Spleen (tissue), 11 donors: ENCODE measurements at regions not wholly inside any gene's neighbourhood (a gene's known extent, or its start where the extent isn't known, plus 50 kb on each side); places are given as distances from the start of the nearest gene placed in this dataset.

ENCODE experiments used
- DNase-seq: peaks from one replicate; pipeline ENCODE4 v3.0.0-alpha.2; 2020
- H3K27ac ChIP-seq, 8 donors: fragments of 200-600 bp; sonication (generic) in 7 of 8; 1 replicate in 4 of 8; 2 replicates in 4 of 8; pipeline versions ENCODE4 v1.5.0 to v1.8.0; 2016 to 2021; ENCODE audit warnings: inconsistent platforms in 4 of 8, mild to moderate bottlenecking in 4 of 8, moderate library complexity in 1 of 8
- H3K27me3 ChIP-seq, 7 donors: fragments of 200-600 bp; sonication (generic) in 6 of 7; replicated peaks in 1 of 7; 1 replicate in 4 of 7; 2 replicates in 3 of 7; pipeline versions ENCODE4 v1.5.0 to v1.8.0; 2016 to 2021; ENCODE audit warnings: inconsistent platforms in 3 of 7, mild to moderate bottlenecking in 1 of 7
- H3K36me3 ChIP-seq, 6 donors: fragments of 200-600 bp; sonication (generic) in 5 of 6; 1 replicate in 4 of 6; 2 replicates in 2 of 6; pipeline versions ENCODE4 v1.5.0 to v1.8.0; 2016 to 2021; ENCODE audit warnings: inconsistent platforms in 2 of 6
- H3K4me1 ChIP-seq, 6 donors: fragments of 200-600 bp; sonication (generic) in 5 of 6; 1 replicate in 3 of 6; 2 replicates in 3 of 6; pipeline versions ENCODE4 v1.5.0 to v1.8.0; 2016 to 2021; ENCODE audit warnings: inconsistent platforms in 3 of 6
- H3K4me3 ChIP-seq, 8 donors: fragments of 200-600 bp; sonication (generic) in 7 of 8; 1 replicate in 4 of 8; 2 replicates in 4 of 8; pipeline versions ENCODE4 v1.5.0 to v1.8.0; 2016 to 2021; ENCODE audit warnings: inconsistent platforms in 4 of 8, mild to moderate bottlenecking in 4 of 8, moderate library complexity in 2 of 8
- H3K9me3 ChIP-seq, 8 donors: fragments of 200-600 bp; sonication (generic) in 7 of 8; 1 replicate in 4 of 8; 2 replicates in 4 of 8; pipeline versions ENCODE4 v1.5.0 to v1.8.0; 2016 to 2021; ENCODE audit warnings: inconsistent platforms in 4 of 8
- POLR2A ChIP-seq, 3 donors: fragments of 450-650 bp; IDR thresholded peaks; one replicate each; pipeline ENCODE4 v1.5.1; 2017; ENCODE audit warnings: antibody characterized with exemption in 3 of 3, mild to moderate bottlenecking in 1 of 3
- POLR2AphosphoS5 ChIP-seq, 3 donors: sonication (generic); formaldehyde crosslinking; IDR thresholded peaks; one replicate each; pipeline ENCODE4 v1.5.1; 2017; ENCODE audit warnings: antibody characterized with exemption in 3 of 3
- WGBS, 5 donors: extraction: QIAGEN DNeasy Blood & Tissue Kit in 3 of 5; methylation state at CpG; one replicate each; pipeline versions ENCODE4 v1.1.5 to v1.1.7; 2013 to 2018; 5-methylcytosine and 5-hydroxymethylcytosine counted together
- intact Hi-C: fragments of 100-400 bp; cut with DNase I; formaldehyde crosslinking; loops from one replicate; pipeline ENCODE4 v1.15.0; 2023; ENCODE audit warnings: low total_unique reads
- TF ChIP-seq, protein P1 (sequence below), 11 experiments: fragments of 200-600 bp in 7 of 11; fragments of 450-650 bp in 4 of 11; sonication (generic) in 4 of 11; IDR thresholded peaks in 8 of 11; conservative IDR thresholded peaks in 3 of 11; 1 replicate in 7 of 11; 2 replicates in 4 of 11; pipeline versions ENCODE4 v1.4.0 to v1.8.0; 2016 to 2021; ENCODE audit warnings: antibody characterized with exemption in 11 of 11, inconsistent platforms in 4 of 11, mild to moderate bottlenecking in 1 of 11
- donor health status: healthy with polysubstance abuse.
- donor health status: DM: no; HTN: no; CAD: no; lungs with moderate emphysema.
- donor health status: DM: no; HTN: no; CAD: no.
- donor health status: Bipolar disorder and iron deficiency.
- donor health status: healthy.
- donor health status: DM: no; HTN: no; CAD: no.
- donor health status: DM: yes; HTN: yes; CAD: no.

DNA sequence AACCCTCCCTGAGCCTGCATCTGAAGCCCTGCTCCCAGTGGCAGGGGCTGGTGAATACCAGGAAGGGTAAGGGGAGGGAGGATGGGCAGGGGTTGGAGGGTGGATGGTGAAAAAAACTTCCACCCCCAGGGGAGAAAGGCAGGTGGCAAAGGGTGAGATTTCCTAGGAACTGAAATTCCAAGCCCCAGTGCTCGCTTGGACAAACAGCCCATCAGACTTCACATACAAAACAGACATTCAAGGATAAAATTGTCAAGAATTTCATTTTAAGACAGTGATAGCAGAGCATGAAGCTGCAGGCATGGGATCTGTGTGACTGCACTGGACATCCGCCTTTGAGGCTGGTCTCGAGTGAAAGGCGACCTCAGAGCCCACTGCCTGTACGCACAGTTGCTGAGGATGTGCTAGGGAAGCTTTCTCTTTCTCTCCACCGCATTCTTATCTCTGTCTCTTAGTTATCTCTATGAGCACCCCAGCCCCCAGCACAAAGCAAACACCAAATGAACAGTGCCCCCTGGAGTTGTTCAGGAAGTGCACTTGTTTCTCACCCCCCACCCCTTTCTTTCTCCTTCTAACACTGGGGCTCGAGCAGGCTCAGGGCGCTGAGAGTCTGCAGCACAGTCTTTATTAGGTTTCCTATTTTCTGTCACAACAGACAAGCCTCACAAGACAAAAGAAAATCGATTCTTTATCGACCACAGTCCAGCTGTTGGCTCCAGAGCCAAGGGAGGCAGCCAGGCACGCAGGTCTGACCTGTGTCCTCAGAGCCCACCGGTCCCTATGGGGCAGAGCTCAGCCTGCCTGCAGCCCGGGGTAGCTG lies 237.3 kb upstream of the NCAM1 start:
- H3K9me3 ChIP-seq = no peaks in the 10 kb centered on the region
- WGBS, 5 donors = 67 to 80% (median 80%) methylated on average over 11 to 13 of the region's 13 CpGs
- no peaks in the 10 kb centered on the region for H3K4me1 ChIP-seq
- H3K4me3 ChIP-seq = no peak overlapping the region
- intact Hi-C loops = no loop called here
- no peak for DNase-seq
- no peak overlapping the region for H3K27ac ChIP-seq
- peaks cover 0 to 39% (median 0%) of the 10 kb centered on the region in 7 donors for H3K27me3 ChIP-seq
- H3K36me3 ChIP-seq = no peaks in the 10 kb centered on the region
- TF ChIP-seq POLR2AphosphoS5 (IDR thresholded peaks at IDR 0.05) = no peak
- TF ChIP-seq, protein P1, sequence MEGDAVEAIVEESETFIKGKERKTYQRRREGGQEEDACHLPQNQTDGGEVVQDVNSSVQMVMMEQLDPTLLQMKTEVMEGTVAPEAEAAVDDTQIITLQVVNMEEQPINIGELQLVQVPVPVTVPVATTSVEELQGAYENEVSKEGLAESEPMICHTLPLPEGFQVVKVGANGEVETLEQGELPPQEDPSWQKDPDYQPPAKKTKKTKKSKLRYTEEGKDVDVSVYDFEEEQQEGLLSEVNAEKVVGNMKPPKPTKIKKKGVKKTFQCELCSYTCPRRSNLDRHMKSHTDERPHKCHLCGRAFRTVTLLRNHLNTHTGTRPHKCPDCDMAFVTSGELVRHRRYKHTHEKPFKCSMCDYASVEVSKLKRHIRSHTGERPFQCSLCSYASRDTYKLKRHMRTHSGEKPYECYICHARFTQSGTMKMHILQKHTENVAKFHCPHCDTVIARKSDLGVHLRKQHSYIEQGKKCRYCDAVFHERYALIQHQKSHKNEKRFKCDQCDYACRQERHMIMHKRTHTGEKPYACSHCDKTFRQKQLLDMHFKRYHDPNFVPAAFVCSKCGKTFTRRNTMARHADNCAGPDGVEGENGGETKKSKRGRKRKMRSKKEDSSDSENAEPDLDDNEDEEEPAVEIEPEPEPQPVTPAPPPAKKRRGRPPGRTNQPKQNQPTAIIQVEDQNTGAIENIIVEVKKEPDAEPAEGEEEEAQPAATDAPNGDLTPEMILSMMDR (IDR thresholded peaks at IDR 0.05 in 8 of 11, conservative IDR thresholded peaks at IDR 0.05 in 3 of 11) = no peak
- no peak for TF ChIP-seq POLR2A (IDR thresholded peaks at IDR 0.05)

DNA sequence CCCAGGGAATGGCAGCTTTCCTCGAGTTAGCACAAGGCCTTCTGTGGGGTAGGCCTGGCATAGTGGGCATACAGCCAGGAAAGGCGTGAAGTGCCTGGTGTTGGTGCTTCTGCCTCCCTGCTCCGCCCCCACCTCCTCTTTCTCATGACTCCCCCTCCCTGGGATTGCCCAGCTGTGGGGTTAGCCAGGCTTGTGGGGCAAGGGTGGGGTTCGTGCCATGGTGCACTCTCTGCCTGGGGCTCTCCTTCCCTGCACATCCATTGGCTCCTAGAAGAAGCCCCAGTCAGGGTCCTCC lies 236.8 kb upstream of the NCAM1 start:
- Histone ChIP-seq H3K4me3 (no peak overlapping the region), H3K4me1 (no peaks in the 10 kb centered on the region), H3K27ac (no peak overlapping the region), H3K36me3 (no peaks in the 10 kb centered on the region), H3K27me3 (peaks cover 0 to 39% (median 0%) of the 10 kb centered on the region in 7 donors), H3K9me3 (no peaks in the 10 kb centered on the region)
- DNase-seq = no peak
- TF ChIP-seq, protein P1 (IDR thresholded peaks at IDR 0.05 in 8 of 11, conservative IDR thresholded peaks at IDR 0.05 in 3 of 11) = no peak
- TF ChIP-seq POLR2A (IDR thresholded peaks at IDR 0.05) (no peak), POLR2AphosphoS5 (IDR thresholded peaks at IDR 0.05) (no peak)
- intact Hi-C loops = no loop called here
- WGBS, 5 donors = 56 to 80% (median 74%) methylated on average over 4 of the region's 4 CpGs

DNA sequence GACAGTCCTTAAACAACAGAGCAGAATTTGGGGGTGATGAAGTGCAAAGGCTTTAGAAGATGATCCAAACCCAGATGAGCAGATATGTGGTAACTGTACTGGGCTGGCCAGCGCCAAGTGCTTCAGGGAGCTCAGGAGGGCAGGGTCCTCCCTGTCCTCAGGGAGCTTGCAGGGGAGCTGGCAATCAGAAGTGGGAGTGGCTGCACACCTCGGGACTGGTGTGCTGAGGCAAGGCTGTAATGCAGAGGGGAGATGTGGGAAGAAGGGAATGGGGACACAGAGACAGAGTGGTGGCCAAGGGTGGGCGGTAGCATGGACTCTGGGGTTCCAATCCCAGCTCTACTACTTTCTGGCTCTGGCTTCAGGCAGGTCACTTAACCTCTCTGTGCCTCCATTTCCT lies 235.6 kb upstream of the NCAM1 start:
- Histone ChIP-seq H3K9me3 (no peaks in the 10 kb centered on the region), H3K36me3 (no peaks in the 10 kb centered on the region), H3K4me1 (no peaks in the 10 kb centered on the region), H3K27me3 (peaks cover 0 to 39% (median 0%) of the 10 kb centered on the region in 7 donors), H3K27ac (no peak overlapping the region), H3K4me3 (no peak overlapping the region)
- intact Hi-C loops = no loop called here
- WGBS, 5 donors = 61 to 81% (median 77%) methylated on average over 3 of the region's 3 CpGs
- no peak for DNase-seq
- no peak for TF ChIP-seq POLR2AphosphoS5 (IDR thresholded peaks at IDR 0.05)
- TF ChIP-seq, protein P1 (IDR thresholded peaks at IDR 0.05 in 8 of 11, conservative IDR thresholded peaks at IDR 0.05 in 3 of 11) = no peak
- TF ChIP-seq POLR2A (IDR thresholded peaks at IDR 0.05) = no peak

DNA sequence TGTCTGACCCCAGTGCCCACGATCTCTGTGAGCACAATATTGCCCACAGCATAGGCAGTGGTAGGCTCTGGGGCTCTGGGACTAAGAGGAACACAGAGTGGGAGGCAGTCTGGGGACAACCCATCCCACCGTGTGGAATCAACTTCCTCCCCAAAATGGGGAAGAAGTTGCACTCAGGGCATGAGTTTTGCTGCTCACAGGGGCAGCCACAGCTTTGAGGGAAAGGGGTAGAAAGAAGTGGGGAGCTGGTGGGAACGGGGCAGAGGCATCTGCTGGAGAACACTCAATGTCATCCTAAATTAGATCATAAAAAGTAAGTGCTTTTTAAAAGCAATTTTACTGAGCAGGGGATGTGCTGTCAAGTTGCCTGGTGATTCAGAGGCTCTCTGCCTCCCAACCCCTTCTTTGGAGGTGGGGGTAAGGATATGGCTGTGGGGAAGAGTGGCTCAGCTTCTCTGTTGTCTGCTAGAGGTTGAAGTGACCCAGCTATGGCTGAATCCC lies 233.8 kb upstream of the NCAM1 start:
- DNase-seq = no peak
- TF ChIP-seq POLR2A (IDR thresholded peaks at IDR 0.05) (no peak), POLR2AphosphoS5 (IDR thresholded peaks at IDR 0.05) (no peak)
- TF ChIP-seq, protein P1 (IDR thresholded peaks at IDR 0.05 in 8 of 11, conservative IDR thresholded peaks at IDR 0.05 in 3 of 11) = no peak
- Histone ChIP-seq H3K9me3 (no peaks in the 10 kb centered on the region), H3K4me3 (no peak overlapping the region), H3K27me3 (peaks cover 0 to 35% (median 0%) of the 10 kb centered on the region in 7 donors), H3K27ac (no peak overlapping the region), H3K36me3 (no peaks in the 10 kb centered on the region), H3K4me1 (no peaks in the 10 kb centered on the region)
- intact Hi-C loops = no loop called here
- 24 to 42% (median 33%) methylated on average over 3 of the region's 3 CpGs for WGBS, 5 donors
